HG03520 (cell line): ENCODE measurements at regions not wholly inside any gene's neighbourhood (a gene's known extent, or its start where the extent isn't known, plus 50 kb on each side); places are given as distances from the start of the nearest gene placed in this dataset.

ENCODE experiments used
- ATAC-seq: cut with Tn5 transposase; IDR thresholded peaks from one replicate; pipeline ENCODE4 v1.9.1; 2021; ENCODE audit warnings: mild to moderate bottlenecking, moderate library complexity; ENCODE audit not compliant: unreplicated experiment

DNA sequence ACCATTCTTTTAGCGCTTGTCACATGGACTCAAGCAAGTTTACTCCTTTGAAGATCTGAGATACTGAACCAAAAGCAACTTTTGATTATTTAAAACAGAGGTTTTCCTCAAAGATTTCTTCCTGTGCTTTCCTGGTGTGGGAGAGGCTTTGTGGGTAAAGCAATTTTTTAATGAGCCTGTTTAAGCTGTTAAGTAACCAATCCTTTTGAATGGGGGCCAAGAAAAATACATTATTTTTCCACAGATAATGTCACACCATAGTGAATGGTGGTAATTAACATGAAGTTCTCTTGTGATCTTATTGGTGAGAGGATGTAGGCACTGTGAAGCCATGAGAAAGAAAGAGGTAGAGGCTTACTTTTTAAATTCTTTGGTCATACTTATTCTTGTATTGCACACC lies 55.8 kb upstream of the OBI1 start:
- ATAC-seq = no peak

DNA sequence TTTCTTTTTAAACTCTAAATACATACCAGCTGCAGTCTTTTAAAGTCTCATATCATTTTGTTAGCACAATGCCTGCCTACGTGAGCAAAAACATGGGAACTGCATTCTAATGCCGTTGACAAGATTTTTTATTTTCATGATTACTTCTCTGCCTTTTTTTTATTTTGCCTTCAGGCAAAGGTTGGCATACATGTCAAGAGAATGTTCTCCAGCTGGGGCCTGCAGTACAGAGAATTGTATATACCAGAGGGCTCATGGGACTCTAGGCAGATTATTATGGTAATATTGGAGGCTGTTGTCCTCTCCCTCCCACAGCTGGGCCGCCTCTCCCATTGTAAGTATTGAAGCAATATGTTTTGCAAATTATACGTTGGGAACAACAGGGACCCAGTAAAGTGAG lies 53.9 kb upstream of the OBI1 start:
- ATAC-seq = no peak

DNA sequence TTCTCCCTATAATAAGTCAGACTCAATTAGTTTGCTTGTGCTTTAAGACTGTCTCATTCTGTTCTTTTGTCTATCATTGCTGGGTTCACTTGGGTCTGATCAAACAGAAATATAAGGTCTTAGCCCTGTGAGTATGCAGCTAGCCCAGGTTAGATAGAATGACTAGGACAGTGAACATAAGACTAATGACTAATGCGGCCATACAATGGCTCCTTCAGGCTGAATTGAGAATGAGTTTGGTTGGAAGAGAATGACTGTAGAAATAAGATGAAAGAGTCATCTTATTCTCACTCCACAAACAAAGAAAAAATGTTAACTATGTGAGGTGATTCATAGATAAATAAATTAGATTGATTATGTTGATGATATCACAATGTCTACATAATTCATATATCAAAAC lies 50.1 kb upstream of the OBI1 start:
- ATAC-seq = no peak
